ENCODE measurements at regions not wholly inside any gene's neighbourhood (a gene's known extent, or its start where the extent isn't known, plus 50 kb on each side); places are given as distances from the start of the nearest gene placed in this dataset.

GRCh38 chr2:66031236-66031635 is 403.7 kb upstream of the MEIS1 start:
- no peak for DNase-seq (ENCODE audit: unreplicated experiment)
- ChIA-PET POLR2A (no interaction called here), CTCF (no interaction called here)
- intact Hi-C loops (cut with micrococcal nuclease), result no loop called here
- TF ChIP-seq CTCF (IDR thresholded peaks at IDR 0.05; ENCODE audit: unreplicated experiment), result no peak
- Mint-ChIP-seq H3K9me3 (ENCODE audit: unreplicated experiment) (peaks cover 8% of the 10 kb centered on the region), H3K27ac (ENCODE audit: low read depth, unreplicated experiment) (no peak overlapping the region), H3K4me3 (ENCODE audit: unreplicated experiment) (no peak overlapping the region), H3K36me3 (ENCODE audit: insufficient read depth, unreplicated experiment) (peaks cover 7% of the 10 kb centered on the region), H3K4me1 (ENCODE audit: insufficient read depth, unreplicated experiment) (no peaks in the 10 kb centered on the region), H3K27me3 (ENCODE audit: insufficient read depth, unreplicated experiment) (no peaks in the 10 kb centered on the region)
- BruUV-seq (replicated peaks), result no TSS peak

- intact Hi-C loops (cut with micrococcal nuclease), result no loop called here
- peak; percentile 20 for DNase-seq (ENCODE audit: unreplicated experiment)
- BruUV-seq (replicated peaks), result no TSS peak
- peaks cover 7% of the 10 kb centered on the region for H3K36me3 Mint-ChIP-seq (ENCODE audit: insufficient read depth, unreplicated experiment)
- no peaks in the 10 kb centered on the region for H3K27me3 Mint-ChIP-seq (ENCODE audit: insufficient read depth, unreplicated experiment)
- H3K27ac Mint-ChIP-seq (ENCODE audit: low read depth, unreplicated experiment), result no peak overlapping the region
- CTCF ChIA-PET, result interaction anchor here (0.6 kb wide), 1 partner anchor 127 kb away, joined by 3 read pairs; no protein-coding TSS in a partner anchor
- no peak overlapping the region for H3K4me3 Mint-ChIP-seq (ENCODE audit: unreplicated experiment)
- peak; percentile 13 for TF ChIP-seq CTCF (IDR thresholded peaks at IDR 0.05; ENCODE audit: unreplicated experiment)
- peaks cover 8% of the 10 kb centered on the region for H3K9me3 Mint-ChIP-seq (ENCODE audit: unreplicated experiment)
- POLR2A ChIA-PET, result no interaction called here
- no peaks in the 10 kb centered on the region for H3K4me1 Mint-ChIP-seq (ENCODE audit: insufficient read depth, unreplicated experiment)
Measured at GRCh38 chr2:66030553-66030952, 404.4 kb upstream of the MEIS1 start.

- H3K27me3 Mint-ChIP-seq (ENCODE audit: insufficient read depth, unreplicated experiment), result no peaks in the 10 kb centered on the region
- POLR2A ChIA-PET, result interaction anchor here (0.6 to 2.0 kb wide), 8 partner anchors 9 to 411 kb away, joined by 3 to 8 read pairs (median 3); partner anchors contain the start of gene MEIS1
- BruUV-seq (replicated peaks), result no TSS peak
Measured at GRCh38 chr2:66024391-66024790, 410.5 kb upstream of the MEIS1 start.

GRCh38 chr2:66021296-66021695 is 413.6 kb upstream of the MEIS1 start:
- TF ChIP-seq CTCF (IDR thresholded peaks at IDR 0.05; ENCODE audit: unreplicated experiment), result no peak
- peak; percentile 43 for DNase-seq (ENCODE audit: unreplicated experiment)
- BruUV-seq (replicated peaks), result no TSS peak
- CTCF ChIA-PET, result interaction anchor here (0.9 to 1.3 kb wide), 2 partner anchors 24 to 307 kb away, joined by 3 read pairs; no protein-coding TSS in a partner anchor
- Mint-ChIP-seq H3K4me1 (ENCODE audit: insufficient read depth, unreplicated experiment) (peaks cover 35% of the 10 kb centered on the region), H3K27ac (ENCODE audit: low read depth, unreplicated experiment) (peak overlapping the region; percentile 25), H3K36me3 (ENCODE audit: insufficient read depth, unreplicated experiment) (no peaks in the 10 kb centered on the region), H3K4me3 (ENCODE audit: unreplicated experiment) (no peak overlapping the region), H3K27me3 (ENCODE audit: insufficient read depth, unreplicated experiment) (no peaks in the 10 kb centered on the region), H3K9me3 (ENCODE audit: unreplicated experiment) (no peaks in the 10 kb centered on the region)
- intact Hi-C loops (cut with micrococcal nuclease), result no loop called here
- POLR2A ChIA-PET, result interaction anchor here (1.2 to 1.5 kb wide), 4 partner anchors 13 to 83 kb away, joined by 3 to 6 read pairs (median 4); no protein-coding TSS in a partner anchor

More at GRCh38 chr2:66024391-66024790, 410.5 kb upstream of the MEIS1 start:
- intact Hi-C loops (cut with micrococcal nuclease), result no loop called here
- TF ChIP-seq CTCF (IDR thresholded peaks at IDR 0.05; ENCODE audit: unreplicated experiment), result no peak
- peak overlapping the region; percentile 21 for H3K27ac Mint-ChIP-seq (ENCODE audit: low read depth, unreplicated experiment)
- peaks cover 7% of the 10 kb centered on the region for H3K36me3 Mint-ChIP-seq (ENCODE audit: insufficient read depth, unreplicated experiment)
- H3K4me3 Mint-ChIP-seq (ENCODE audit: unreplicated experiment), result no peak overlapping the region
- DNase-seq (ENCODE audit: unreplicated experiment), result peak; percentile 28
- peaks cover 8% of the 10 kb centered on the region for H3K9me3 Mint-ChIP-seq (ENCODE audit: unreplicated experiment)
- CTCF ChIA-PET, result interaction anchor here (0.5 to 1.7 kb wide), 5 partner anchors 11 to 394 kb away, joined by 3 to 10 read pairs (median 3); no protein-coding TSS in a partner anchor
- H3K4me1 Mint-ChIP-seq (ENCODE audit: insufficient read depth, unreplicated experiment), result peaks cover 30% of the 10 kb centered on the region

Data from MCF 10A (cell line).